ENCODE measurements at regions not wholly inside any gene's neighbourhood (a gene's known extent, or its start where the extent isn't known, plus 50 kb on each side); places are given as distances from the start of the nearest gene placed in this dataset.
"Not testable (repeated sequence)": the region's sequence is repeated elsewhere in the genome, so short reads cannot be mapped to it uniquely, and the experiment has no call there.

- Histone ChIP-seq H3K4me3 (ENCODE audit: low read length) (no peak overlapping the region), H3K27ac (ENCODE audit: low read depth in 1 of 2, low read length in 2 of 2) (no peak overlapping the region), H3K4me1 (ENCODE audit: insufficient read depth, low read length) (no peaks in the 10 kb centered on the region), H3K36me3 (ENCODE audit: insufficient read depth, low read length) (no peaks in the 10 kb centered on the region), H3K27me3 (ENCODE audit: control insufficient read depth in 1 of 2, insufficient read depth in 2 of 2, low read length in 2 of 2) (no peaks in the 10 kb centered on the region), H3K9me3 (ENCODE audit: control insufficient read depth in 1 of 2, insufficient read depth in 1 of 2, low read length in 2 of 2) (no peaks in the 10 kb centered on the region)
- no peak for TF ChIP-seq CTCF (IDR thresholded peaks at IDR 0.05)
- no peak for ATAC-seq (ENCODE audit: poor library complexity)
- Mint-ChIP-seq H3K4me3 (no peak overlapping the region), H3K27me3 (no peaks in the 10 kb centered on the region), H3K27ac (no peak overlapping the region), H3K4me1 (ENCODE audit: low read depth) (no peaks in the 10 kb centered on the region), H3K9me3 (no peaks in the 10 kb centered on the region), H3K36me3 (ENCODE audit: low read depth) (no peaks in the 10 kb centered on the region)
- DNase-seq: no peak
- ChIA-PET CTCF (interaction anchor here (0.7 to 3.9 kb wide), 4 partner anchors 25 to 104 kb away, joined by 3 to 21 read pairs (median 4); partner anchors contain the start of gene TMEM106A), POLR2A (interaction anchor here (0.7 kb wide), 1 partner anchor 97 kb away, joined by 3 read pairs; the partner anchor contains the start of gene TMEM106A)
- intact Hi-C loops (cut with DNase I, micrococcal nuclease): loop anchor here in 1 of 2 experiments (1.0 kb wide), 1 partner anchor 25 kb away; no protein-coding TSS in a partner anchor
Observed at GRCh38 chr17:43308999-43309398, 75.2 kb upstream of the RNU2-1 start.

- H3K9me3 Mint-ChIP-seq; H3K27ac Mint-ChIP-seq; H3K27me3 ChIP-seq (ENCODE audit: control insufficient read depth in 1 of 2, insufficient read depth in 2 of 2, low read length in 2 of 2); intact Hi-C loops (cut with DNase I, micrococcal nuclease); H3K27ac ChIP-seq (ENCODE audit: low read depth in 1 of 2, low read length in 2 of 2); H3K4me3 Mint-ChIP-seq; H3K27me3 Mint-ChIP-seq; H3K4me1 Mint-ChIP-seq (ENCODE audit: low read depth); H3K4me3 ChIP-seq (ENCODE audit: low read length); H3K9me3 ChIP-seq (ENCODE audit: control insufficient read depth in 1 of 2, insufficient read depth in 1 of 2, low read length in 2 of 2); CTCF ChIA-PET; ATAC-seq (ENCODE audit: poor library complexity); POLR2A ChIA-PET; H3K36me3 ChIP-seq (ENCODE audit: insufficient read depth, low read length); H3K4me1 ChIP-seq (ENCODE audit: insufficient read depth, low read length); H3K36me3 Mint-ChIP-seq (ENCODE audit: low read depth); DNase-seq: not testable (repeated sequence)
Observed at GRCh38 chr17:43304792-43305191, 71.0 kb upstream of the RNU2-1 start.

GRCh38 chr17:43303049-43303448 lies 69.3 kb upstream of the RNU2-1 start:
- H3K4me3 Mint-ChIP-seq; POLR2A ChIA-PET; H3K9me3 ChIP-seq (ENCODE audit: control insufficient read depth in 1 of 2, insufficient read depth in 1 of 2, low read length in 2 of 2); intact Hi-C loops (cut with DNase I, micrococcal nuclease); H3K36me3 ChIP-seq (ENCODE audit: insufficient read depth, low read length); ATAC-seq (ENCODE audit: poor library complexity); H3K36me3 Mint-ChIP-seq (ENCODE audit: low read depth); H3K27me3 ChIP-seq (ENCODE audit: control insufficient read depth in 1 of 2, insufficient read depth in 2 of 2, low read length in 2 of 2); CTCF ChIA-PET; H3K4me1 Mint-ChIP-seq (ENCODE audit: low read depth); H3K4me1 ChIP-seq (ENCODE audit: insufficient read depth, low read length); H3K9me3 Mint-ChIP-seq; H3K27ac ChIP-seq (ENCODE audit: low read depth in 1 of 2, low read length in 2 of 2); H3K4me3 ChIP-seq (ENCODE audit: low read length); H3K27me3 Mint-ChIP-seq; H3K27ac Mint-ChIP-seq; DNase-seq: not testable (repeated sequence)

DNA sequence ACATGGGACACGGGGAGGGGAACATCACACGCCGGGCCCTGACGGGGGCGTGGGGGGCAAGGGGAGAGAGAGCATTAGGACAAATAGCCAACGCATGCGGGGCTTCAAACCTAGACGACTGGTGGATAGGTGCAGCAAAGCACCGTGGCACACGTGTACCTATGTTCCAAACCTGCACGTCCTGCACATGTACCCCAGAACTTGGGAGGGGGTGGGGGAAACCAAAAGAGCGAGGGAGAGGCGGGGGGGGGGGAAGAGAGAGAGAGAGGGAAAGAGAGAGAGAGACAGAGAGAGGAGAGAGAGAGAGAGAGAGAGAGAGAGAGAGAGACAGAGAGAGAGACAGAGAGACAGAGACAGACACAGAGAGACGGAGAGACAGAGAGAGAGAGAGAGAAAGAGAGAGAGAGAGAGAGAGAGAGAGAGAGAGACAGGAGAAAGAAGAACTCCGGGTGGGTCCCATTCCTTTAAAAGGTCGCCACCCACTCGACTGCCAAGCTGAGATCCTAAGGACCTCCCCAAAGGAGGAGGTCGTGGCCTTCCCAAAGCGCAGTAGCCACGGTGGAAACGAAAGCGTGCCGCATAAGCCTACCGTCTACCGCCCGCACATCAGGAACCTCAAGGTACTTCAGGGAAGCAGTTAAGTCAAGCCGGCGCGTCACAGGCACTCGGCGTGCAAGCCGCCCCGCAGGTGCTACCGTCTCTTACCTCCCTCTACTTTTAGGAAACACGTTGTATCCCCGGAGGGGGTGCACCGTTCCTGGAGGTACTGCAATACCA lies 65.7 kb upstream of the RNU2-1 start:
- H3K9me3 ChIP-seq (ENCODE audit: control insufficient read depth in 1 of 2, insufficient read depth in 1 of 2, low read length in 2 of 2); H3K4me1 ChIP-seq (ENCODE audit: insufficient read depth, low read length); intact Hi-C loops (cut with DNase I, micrococcal nuclease); H3K4me1 Mint-ChIP-seq (ENCODE audit: low read depth); H3K27ac Mint-ChIP-seq; CTCF ChIA-PET; H3K4me3 ChIP-seq (ENCODE audit: low read length); ATAC-seq (ENCODE audit: poor library complexity); POLR2A ChIA-PET; H3K27me3 ChIP-seq (ENCODE audit: control insufficient read depth in 1 of 2, insufficient read depth in 2 of 2, low read length in 2 of 2); H3K4me3 Mint-ChIP-seq; H3K27ac ChIP-seq (ENCODE audit: low read depth in 1 of 2, low read length in 2 of 2); H3K27me3 Mint-ChIP-seq; H3K36me3 Mint-ChIP-seq (ENCODE audit: low read depth); H3K9me3 Mint-ChIP-seq; H3K36me3 ChIP-seq (ENCODE audit: insufficient read depth, low read length); DNase-seq: not testable (repeated sequence)

- H3K27me3 Mint-ChIP-seq; H3K9me3 Mint-ChIP-seq; H3K27me3 ChIP-seq (ENCODE audit: control insufficient read depth in 1 of 2, insufficient read depth in 2 of 2, low read length in 2 of 2); DNase-seq; ATAC-seq (ENCODE audit: poor library complexity); H3K36me3 Mint-ChIP-seq (ENCODE audit: low read depth); H3K4me3 Mint-ChIP-seq; H3K27ac ChIP-seq (ENCODE audit: low read depth in 1 of 2, low read length in 2 of 2); H3K36me3 ChIP-seq (ENCODE audit: insufficient read depth, low read length); H3K4me3 ChIP-seq (ENCODE audit: low read length); CTCF ChIA-PET; H3K4me1 ChIP-seq (ENCODE audit: insufficient read depth, low read length); POLR2A ChIA-PET; H3K9me3 ChIP-seq (ENCODE audit: control insufficient read depth in 1 of 2, insufficient read depth in 1 of 2, low read length in 2 of 2); H3K27ac Mint-ChIP-seq; H3K4me1 Mint-ChIP-seq (ENCODE audit: low read depth); intact Hi-C loops (cut with DNase I, micrococcal nuclease): not testable (repeated sequence)
Observed at GRCh38 chr17:43289670-43290069, 55.9 kb upstream of the RNU2-1 start.

DNA sequence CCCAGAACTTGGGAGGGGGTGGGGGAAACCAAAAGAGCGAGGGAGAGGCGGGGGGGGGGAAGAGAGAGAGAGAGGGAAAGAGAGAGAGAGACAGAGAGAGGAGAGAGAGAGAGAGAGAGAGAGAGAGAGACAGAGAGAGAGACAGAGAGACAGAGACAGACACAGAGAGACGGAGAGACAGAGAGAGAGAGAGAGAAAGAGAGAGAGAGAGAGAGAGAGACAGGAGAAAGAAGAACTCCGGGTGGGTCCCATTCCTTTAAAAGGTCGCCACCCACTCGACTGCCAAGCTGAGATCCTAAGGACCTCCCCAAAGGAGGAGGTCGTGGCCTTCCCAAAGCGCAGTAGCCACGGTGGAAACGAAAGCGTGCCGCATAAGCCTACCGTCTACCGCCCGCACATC lies 49.8 kb upstream of the RNU2-1 start:
- H3K36me3 ChIP-seq (ENCODE audit: insufficient read depth, low read length); H3K36me3 Mint-ChIP-seq (ENCODE audit: low read depth); H3K4me3 ChIP-seq (ENCODE audit: low read length); H3K9me3 Mint-ChIP-seq; H3K27me3 Mint-ChIP-seq; H3K9me3 ChIP-seq (ENCODE audit: control insufficient read depth in 1 of 2, insufficient read depth in 1 of 2, low read length in 2 of 2); H3K4me1 ChIP-seq (ENCODE audit: insufficient read depth, low read length); H3K27ac Mint-ChIP-seq; H3K4me1 Mint-ChIP-seq (ENCODE audit: low read depth); H3K27ac ChIP-seq (ENCODE audit: low read depth in 1 of 2, low read length in 2 of 2); ATAC-seq (ENCODE audit: poor library complexity); CTCF ChIA-PET; H3K27me3 ChIP-seq (ENCODE audit: control insufficient read depth in 1 of 2, insufficient read depth in 2 of 2, low read length in 2 of 2); intact Hi-C loops (cut with DNase I, micrococcal nuclease); POLR2A ChIA-PET: not testable (repeated sequence)
- H3K4me3 Mint-ChIP-seq: peak overlapping the region; percentile 54
- peak in 1 of 14 experiments; percentile 21 for DNase-seq

Measured in CD4-positive, alpha-beta T cell (primary cell).